NCI-H1092 (cell line): ENCODE measurements at regions not wholly inside any gene's neighbourhood (a gene's known extent, or its start where the extent isn't known, plus 50 kb on each side); places are given as distances from the start of the nearest gene placed in this dataset.

Experiments used
- DNase-seq: peaks from one replicate; lab custom pipeline; 2025; lab: John Stamatoyannopoulos, UW

DNA sequence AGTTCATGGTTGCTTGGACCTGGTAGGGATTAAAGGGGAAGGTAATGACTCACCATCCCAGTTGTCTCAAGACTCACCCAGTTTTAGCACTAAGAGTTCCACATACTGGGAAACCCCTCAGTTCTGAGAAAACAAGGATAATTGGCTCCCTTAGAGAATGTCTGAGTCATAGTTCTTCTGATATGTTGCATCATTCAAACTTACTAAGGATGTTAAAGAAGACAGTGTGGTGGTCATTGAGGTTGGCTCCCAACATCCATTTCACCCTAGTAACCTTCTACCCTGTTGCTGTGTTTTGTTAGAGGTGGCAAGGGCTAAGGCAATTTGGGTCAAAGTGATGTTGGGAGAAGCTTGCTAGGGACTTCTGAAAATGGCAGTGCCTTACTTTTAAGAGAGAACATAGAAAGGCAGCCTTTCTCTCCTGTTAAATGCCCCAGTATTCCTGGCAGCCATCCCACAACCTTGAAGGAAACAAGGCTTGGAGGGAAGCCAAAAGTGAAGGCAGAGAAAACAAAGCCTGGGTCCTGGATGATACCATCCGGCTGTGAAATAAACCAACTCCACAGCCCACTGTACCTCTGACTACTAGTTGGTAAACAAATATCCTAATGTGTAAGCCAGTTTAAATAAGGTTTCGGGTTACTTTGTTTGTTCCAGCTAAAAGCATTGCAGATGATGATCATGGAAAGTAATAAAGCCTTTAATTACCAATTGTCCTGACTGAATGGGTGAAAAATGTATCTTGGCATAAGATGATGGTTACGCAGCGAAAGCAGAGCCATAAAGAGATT lies 80.4 kb upstream of the ADAMTSL1 start:
- DNase-seq = peak; percentile 99

DNA sequence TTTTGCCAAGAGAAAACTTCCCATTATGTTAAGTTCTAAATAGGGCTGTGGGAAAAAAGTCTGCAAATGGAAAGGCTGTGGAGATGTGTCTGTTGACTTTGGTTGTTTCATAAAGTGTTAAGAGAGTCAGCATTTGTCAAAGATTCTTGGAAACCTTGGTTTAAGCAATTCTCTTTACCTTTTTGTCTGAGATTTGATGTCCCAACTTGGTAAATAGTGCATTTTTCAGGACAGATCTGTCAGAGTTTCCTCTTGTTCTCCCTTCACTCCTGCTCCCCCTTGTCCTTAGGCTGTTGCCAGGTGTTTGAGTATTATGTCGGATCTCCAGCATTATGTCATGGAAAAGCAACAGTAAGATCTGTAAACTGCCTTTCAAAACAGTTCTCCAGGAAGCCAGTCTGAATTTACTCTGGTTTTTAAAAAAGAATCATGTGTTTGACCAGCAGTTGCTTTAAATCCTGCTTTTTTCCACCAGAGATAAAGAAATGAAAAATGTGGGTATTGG lies 79.1 kb upstream of the ADAMTSL1 start:
- peak; percentile 17 for DNase-seq

DNA sequence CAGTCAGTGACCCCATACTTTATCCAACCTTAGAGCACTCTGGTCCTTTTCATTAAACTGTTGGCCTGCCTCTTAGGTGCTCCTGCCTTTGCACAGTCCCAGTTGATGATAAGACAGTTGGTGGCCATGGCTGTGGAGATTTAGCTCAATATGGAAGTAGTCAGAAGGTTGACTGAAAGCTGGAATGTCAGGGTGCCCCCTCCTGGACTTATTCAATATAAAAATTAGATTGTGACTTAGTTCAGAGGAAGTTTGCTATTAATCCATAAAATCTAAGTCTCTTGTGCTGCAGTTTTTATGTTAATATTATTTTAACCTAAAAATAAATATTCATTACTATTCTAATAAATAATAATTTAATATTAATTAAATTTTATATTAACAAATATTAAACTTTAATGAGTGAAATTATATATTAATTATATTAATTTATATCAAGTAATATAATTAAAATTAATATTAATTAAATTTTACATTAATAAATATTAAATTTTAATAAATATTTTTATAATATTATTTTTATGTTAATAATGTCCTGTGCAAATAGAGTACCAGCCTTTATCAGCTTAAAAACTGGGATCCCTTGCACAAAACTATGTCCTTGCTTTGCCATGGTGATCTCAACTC lies 77.7 kb upstream of the ADAMTSL1 start:
- DNase-seq = peak; percentile 70

DNA sequence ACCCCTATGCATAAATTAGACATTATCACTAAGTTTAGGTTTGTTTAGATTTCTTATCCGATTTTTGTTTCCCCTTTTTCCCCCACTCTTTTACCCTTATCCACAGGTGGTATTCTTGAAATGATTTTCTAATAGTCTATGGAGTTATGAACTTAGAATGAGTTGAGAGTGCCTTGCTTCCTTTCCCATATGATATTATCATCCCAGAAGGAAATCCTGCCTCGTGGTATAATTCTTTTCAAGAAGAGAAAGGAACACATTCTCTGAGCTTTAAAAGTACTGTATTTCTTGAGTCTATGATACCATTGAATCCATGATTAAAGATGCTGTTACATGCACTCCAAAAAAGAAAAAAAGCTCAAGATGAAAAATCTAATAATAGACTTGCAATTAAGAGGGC lies 76.9 kb upstream of the ADAMTSL1 start:
- no peak for DNase-seq

DNA sequence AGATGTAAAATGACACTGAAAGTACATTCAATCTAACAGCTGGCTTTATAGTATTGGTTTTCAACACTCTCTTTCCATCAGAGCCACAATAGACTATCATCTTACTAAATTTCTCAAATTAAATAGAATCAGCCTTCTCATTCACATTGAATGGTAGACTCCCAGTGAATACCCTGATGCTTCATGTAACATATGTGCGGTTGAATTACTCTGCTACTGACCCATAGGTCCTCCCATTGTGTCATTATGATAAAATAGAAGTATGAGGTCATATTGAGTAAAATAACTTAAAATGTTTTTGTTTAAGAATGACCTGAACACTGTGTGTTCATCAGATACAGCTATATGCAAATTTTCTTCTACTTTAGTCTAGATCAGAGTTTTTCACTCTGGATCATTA lies 75.9 kb upstream of the ADAMTSL1 start:
- peak; percentile 31 for DNase-seq

DNA sequence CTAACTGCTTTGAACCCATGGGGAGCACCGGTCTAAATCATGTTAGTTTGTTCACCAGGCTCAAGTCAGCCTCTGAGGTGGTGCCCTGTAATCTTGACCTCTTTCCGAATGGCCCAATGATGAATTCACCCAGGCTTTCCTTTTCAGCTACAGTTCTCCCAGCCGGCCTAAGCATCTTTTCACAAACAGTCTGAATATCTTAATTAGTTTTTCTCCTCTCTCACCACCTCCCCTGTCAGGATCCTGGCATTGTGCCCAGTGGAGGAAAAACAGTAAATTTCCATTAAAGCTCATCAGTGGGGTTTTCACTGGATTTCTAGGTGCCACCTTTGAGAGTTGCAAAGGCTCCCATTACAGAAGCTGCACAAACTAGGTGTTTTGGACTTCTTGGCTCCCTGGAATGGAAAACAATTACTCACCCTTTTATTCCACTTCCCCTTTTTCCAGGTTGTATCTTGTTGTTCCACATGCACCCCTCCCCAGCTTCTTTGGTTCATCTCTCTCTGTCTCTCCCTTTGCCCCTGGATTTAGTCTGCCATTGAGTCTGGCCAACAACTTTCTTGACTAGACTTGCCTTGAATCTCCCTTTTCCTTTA lies 69.4 kb upstream of the ADAMTSL1 start:
- no peak for DNase-seq

DNA sequence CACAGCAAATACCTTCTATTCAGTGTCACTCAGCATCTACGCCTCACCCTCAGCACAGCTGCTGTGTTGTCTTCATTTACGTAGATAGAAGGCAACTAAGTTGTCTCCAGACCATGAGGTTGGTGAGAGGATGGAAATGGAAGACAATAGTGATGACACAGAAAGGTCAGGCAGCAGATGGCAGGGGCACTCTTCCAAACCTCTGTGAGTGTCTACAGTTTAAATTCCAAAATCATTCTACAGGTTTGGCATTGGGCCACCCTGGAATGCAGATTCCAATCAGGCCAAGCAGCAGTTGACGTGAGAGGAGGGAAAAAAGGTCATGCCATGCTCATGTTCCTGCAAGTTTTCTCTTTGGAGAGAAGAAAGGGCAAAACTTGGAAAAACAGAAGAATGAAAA lies 68.7 kb upstream of the ADAMTSL1 start:
- DNase-seq = peak; percentile 2

DNA sequence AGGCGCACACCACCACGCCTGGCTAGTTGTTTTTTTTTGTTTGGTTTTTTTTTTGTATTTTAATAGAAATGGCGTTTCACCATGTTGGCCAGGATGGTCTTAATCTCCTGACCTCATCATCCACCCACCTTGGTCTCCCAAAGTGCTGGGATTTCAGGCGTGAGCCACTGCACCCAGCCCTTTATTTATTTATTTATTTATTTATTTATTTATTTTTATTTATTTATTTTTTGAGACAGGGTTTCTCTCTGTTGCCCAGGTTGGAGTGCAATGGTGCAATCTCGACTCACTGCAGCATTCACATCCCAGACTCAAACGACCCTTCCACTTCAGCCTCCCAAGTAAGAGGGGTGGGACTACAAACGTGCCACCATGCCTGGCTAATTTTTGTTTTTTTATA lies 63.0 kb upstream of the ADAMTSL1 start:
- DNase-seq = no peak

DNA sequence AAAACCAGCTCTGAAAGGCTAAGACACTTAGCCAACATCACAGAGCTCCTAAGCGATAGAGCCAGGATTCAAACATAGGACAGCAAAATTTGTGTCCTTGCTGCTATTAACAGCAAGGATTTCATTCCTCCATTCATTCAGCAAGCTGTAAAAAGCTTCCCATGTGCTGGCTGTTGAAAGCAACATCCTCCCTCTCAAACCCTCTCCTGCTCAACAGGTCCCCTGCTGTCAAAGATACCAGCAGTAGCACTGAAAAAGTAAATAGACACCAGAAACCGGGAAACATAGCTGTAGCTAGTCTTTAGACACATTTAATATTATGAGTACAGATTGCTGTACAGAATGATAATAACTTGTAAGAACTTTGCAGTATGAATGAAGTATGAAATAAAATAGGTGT lies 52.6 kb upstream of the ADAMTSL1 start:
- DNase-seq = no peak

DNA sequence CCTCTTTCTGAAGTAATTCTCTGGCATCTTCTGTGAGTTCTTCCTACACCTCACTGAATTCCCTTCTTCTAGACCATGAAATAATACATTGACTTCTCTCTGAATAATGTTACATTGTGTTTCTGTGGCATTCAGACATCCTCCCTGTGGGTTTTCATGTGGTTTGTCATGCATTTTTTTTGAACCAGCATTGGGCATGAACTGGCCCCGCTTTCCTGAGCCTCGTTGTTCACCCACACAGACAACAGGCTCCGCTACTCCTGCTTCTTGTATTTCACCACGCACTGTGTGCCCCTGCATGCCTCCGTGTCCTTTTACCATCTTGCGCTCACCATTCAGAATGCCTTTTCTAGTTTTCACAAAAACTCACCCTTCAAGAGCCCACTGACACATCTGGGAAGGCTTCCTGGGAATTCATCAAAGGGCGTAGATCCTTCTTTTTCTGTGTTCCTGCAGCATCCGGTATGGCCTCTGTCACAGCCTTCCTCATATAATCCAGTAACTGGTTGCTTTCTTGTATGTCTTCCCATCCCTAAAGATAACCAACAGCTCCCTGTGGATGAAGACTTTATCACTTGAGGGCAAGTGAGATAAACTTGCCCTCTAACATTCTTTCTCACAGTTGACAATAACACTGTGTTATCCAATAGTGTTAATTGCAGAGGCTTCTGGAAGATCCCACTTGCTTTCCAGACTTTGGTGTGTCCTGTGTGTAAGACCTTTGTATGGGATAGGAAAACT lies 51.5 kb upstream of the ADAMTSL1 start:
- DNase-seq = no peak

DNA sequence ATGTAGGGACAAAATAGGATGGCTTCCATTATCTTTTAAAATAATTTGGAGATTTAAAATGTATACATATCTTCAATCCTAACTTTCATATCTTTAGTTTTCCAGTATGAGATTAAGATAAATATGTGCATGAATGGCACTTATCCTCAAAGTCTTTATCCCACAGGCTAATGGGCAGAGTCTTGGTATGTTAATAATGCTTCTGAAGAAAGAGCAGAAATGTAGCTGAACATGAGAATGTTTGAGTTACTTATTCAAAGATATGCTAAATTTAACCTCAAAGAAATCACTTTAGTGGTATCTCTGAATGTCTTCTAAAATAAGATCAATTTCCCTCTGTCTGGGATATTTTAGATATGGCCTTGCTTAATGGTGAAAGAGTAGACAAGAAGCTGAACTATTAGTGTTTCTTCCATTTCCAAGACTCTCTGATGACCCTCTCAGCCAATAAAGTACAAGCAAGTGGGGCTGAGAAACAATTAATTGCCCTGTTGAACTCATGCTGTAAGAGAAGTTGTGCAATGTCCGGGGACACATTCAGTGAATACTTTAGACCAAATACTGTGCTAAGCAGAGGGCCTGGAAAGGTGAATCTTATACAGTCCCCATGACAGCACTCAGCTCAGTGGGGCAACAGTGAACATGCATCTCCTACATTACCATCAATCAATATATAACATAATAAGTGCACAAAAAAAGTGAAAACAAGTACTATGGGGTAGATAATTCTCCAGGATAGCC lies 50.0 kb upstream of the ADAMTSL1 start:
- no peak for DNase-seq
